ENCODE measurements at regions not wholly inside any gene's neighbourhood (a gene's known extent, or its start where the extent isn't known, plus 50 kb on each side); places are given as distances from the start of the nearest gene placed in this dataset.

DNA sequence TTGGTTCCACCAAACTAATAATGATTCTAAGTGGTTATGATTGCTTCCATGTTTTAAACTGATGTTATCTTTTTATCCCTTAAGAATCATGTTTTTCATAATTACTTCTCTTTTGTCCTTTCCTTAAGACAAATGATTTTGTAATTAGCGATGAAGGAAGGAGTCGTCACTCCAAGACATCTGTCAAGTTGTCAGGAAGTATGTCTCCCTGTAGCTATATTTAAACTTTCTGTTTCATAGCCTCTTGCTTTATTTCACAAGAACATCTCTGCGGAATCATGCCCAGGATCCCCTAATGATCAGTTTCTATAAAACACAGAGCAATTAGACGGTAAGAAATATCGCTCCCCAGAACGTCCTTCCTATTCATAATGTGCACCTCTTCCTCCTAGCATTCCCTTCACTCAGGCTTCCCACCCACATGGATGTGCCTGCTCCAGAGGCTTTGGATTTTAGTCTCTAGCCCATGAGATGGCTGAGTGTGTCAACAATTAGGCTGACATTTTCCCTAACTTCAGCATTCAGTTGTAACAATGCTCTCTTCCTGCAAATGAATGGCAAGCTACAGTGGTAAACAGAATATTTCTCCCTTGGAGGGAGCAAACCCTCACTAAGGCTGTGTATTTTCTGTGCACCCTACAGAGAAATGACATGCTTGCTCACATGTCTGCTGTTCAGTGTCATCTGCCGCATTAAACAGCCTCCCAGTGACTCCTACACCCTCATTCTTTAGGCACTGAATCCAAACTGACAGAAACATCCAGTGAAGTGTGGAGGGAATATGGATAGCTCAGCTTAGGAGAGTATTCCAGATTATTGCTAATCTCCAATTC, 879.6 kb upstream of the CELF4 start:
- Histone ChIP-seq H3K27me3 (ENCODE audit: control insufficient read depth in 2 of 2, insufficient read depth in 2 of 2, low read length in 2 of 2) (no peaks in the 10 kb centered on the region), H3K9ac (ENCODE audit: low read depth in 1 of 2, low read length in 2 of 2) (no peak overlapping the region), H3K4me1 (ENCODE audit: control insufficient read depth in 2 of 2, insufficient read depth in 2 of 2, low read length in 2 of 2) (no peaks in the 10 kb centered on the region), H3K36me3 (ENCODE audit: control insufficient read depth in 2 of 2, insufficient read depth in 2 of 2, low read length in 2 of 2) (no peaks in the 10 kb centered on the region), H3K27ac (ENCODE audit: low read depth in 2 of 2, low read length in 2 of 2) (no peak overlapping the region), H3K4me3 (ENCODE audit: low read length in 2 of 2) (no peak overlapping the region), H3K9me3 (ENCODE audit: control insufficient read depth in 2 of 2, low read length in 2 of 2) (peaks cover 0 to 6% of the 10 kb centered on the region in 2 donors)

DNA sequence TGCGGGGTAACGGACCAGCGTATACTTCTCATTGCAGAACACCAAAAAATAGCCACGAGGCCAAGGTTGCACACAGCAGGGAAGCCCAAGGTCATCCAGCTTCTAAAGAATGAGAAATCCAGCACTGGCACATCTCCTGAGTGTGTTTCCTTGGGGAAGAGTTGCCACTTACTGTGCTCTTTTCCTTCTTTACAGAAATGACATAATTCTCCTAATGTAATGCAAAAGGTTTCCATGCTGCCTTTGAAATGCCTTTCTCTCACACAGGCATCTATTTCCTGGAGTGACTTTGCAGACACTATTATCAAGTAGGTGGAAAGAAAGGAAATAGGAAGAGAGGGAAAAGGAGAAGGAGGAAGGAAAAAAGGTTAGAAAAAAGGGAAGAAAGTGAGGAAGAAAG, 862.1 kb upstream of the CELF4 start:
- H3K36me3 ChIP-seq (ENCODE audit: control insufficient read depth in 2 of 2, insufficient read depth in 2 of 2, low read length in 2 of 2), result no peaks in the 10 kb centered on the region
- no peaks in the 10 kb centered on the region for H3K4me1 ChIP-seq (ENCODE audit: control insufficient read depth in 2 of 2, insufficient read depth in 2 of 2, low read length in 2 of 2)
- H3K9me3 ChIP-seq (ENCODE audit: control insufficient read depth in 2 of 2, low read length in 2 of 2), result no peaks in the 10 kb centered on the region
- H3K4me3 ChIP-seq (ENCODE audit: low read length in 2 of 2), result no peak overlapping the region
- no peaks in the 10 kb centered on the region for H3K27me3 ChIP-seq (ENCODE audit: control insufficient read depth in 2 of 2, insufficient read depth in 2 of 2, low read length in 2 of 2)
- no peak overlapping the region for H3K9ac ChIP-seq (ENCODE audit: low read depth in 1 of 2, low read length in 2 of 2)
- no peak overlapping the region for H3K27ac ChIP-seq (ENCODE audit: low read depth in 2 of 2, low read length in 2 of 2)

DNA sequence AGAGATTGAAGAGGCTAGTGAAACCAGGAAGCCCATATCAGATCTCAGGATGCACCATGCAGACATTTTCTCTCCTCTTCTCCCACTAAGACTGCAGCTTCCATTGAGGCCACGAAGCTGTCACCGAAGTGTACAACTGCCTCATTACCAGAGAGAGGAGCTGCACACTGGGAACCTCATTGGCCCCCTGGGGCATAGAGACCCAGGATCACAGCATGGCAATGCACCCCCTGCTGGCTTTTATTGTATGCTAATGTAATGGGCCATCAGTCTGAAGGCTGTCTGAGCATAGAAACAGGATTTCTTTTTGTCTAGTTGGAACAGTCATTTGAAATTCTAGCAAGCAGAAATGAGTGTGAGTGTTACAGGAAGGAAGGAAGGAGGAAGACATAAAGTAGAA, 861.6 kb upstream of the CELF4 start:
- Histone ChIP-seq H3K27me3 (ENCODE audit: control insufficient read depth in 2 of 2, insufficient read depth in 2 of 2, low read length in 2 of 2) (no peaks in the 10 kb centered on the region), H3K4me3 (ENCODE audit: low read length in 2 of 2) (no peak overlapping the region), H3K27ac (ENCODE audit: low read depth in 2 of 2, low read length in 2 of 2) (no peak overlapping the region), H3K36me3 (ENCODE audit: control insufficient read depth in 2 of 2, insufficient read depth in 2 of 2, low read length in 2 of 2) (no peaks in the 10 kb centered on the region), H3K9me3 (ENCODE audit: control insufficient read depth in 2 of 2, low read length in 2 of 2) (no peaks in the 10 kb centered on the region), H3K9ac (ENCODE audit: low read depth in 1 of 2, low read length in 2 of 2) (no peak overlapping the region), H3K4me1 (ENCODE audit: control insufficient read depth in 2 of 2, insufficient read depth in 2 of 2, low read length in 2 of 2) (no peaks in the 10 kb centered on the region)

DNA sequence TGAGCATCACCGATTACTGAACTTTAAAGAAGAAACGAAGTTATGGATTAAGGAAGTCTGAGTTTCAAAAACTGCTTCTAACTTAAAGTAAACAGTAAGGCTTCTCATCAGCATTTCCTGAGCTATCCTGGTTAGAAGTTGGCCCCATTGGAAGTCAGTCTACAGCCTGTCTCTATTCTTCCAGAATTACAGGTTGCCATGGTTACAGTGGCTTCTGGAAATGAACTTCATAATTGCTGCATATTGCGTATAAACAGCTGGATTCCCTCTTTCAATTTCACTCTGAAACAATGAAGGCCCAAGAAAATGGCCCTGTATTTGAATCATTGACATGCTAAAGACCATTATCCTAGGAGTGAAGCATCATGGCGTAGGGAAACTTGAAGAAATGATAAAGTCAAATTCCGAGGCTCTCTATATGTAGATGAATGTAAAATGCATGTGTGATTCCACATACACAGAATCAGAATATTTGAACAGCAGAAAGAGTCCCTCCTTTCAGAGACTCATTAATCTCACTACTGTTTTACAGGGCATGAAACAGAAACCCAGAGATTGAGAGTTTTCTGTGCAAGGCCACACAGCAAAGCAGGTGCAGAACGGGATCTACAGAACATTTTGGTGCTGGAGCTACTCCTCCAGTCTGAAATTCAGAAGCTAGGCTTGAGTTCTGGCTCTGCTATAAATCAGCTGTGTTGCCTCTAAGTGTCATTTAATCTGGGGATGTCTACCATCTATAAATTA, 856.4 kb upstream of the CELF4 start:
- Histone ChIP-seq H3K9ac (ENCODE audit: low read depth in 1 of 2, low read length in 2 of 2) (no peak overlapping the region), H3K9me3 (ENCODE audit: control insufficient read depth in 2 of 2, low read length in 2 of 2) (no peaks in the 10 kb centered on the region), H3K36me3 (ENCODE audit: control insufficient read depth in 2 of 2, insufficient read depth in 2 of 2, low read length in 2 of 2) (no peaks in the 10 kb centered on the region), H3K27me3 (ENCODE audit: control insufficient read depth in 2 of 2, insufficient read depth in 2 of 2, low read length in 2 of 2) (no peaks in the 10 kb centered on the region), H3K4me1 (ENCODE audit: control insufficient read depth in 2 of 2, insufficient read depth in 2 of 2, low read length in 2 of 2) (no peaks in the 10 kb centered on the region), H3K4me3 (ENCODE audit: low read length in 2 of 2) (no peak overlapping the region), H3K27ac (ENCODE audit: low read depth in 2 of 2, low read length in 2 of 2) (no peak overlapping the region)

DNA sequence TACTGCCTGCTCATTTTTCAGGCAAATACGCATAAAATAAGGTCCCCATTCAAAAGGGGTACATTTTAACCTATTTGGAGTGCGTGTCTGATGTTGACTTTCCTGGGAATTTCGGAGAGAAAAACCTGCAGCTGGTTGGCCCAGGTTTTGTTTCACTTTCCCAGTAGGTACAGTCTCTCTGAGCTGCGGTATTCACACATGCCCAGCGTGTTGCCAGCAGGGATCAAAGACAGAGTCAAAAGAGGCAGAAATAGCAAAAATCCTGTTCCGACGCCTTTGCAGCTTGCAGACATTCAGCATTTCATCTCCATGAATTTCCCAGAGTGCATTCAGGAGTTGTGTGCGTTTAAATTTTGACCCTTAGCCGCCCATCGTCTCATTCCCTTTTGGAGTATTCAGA, 855.4 kb upstream of the CELF4 start:
- Histone ChIP-seq H3K4me3 (ENCODE audit: low read length in 2 of 2) (no peak overlapping the region), H3K36me3 (ENCODE audit: control insufficient read depth in 2 of 2, insufficient read depth in 2 of 2, low read length in 2 of 2) (no peaks in the 10 kb centered on the region), H3K9me3 (ENCODE audit: control insufficient read depth in 2 of 2, low read length in 2 of 2) (no peaks in the 10 kb centered on the region), H3K27me3 (ENCODE audit: control insufficient read depth in 2 of 2, insufficient read depth in 2 of 2, low read length in 2 of 2) (no peaks in the 10 kb centered on the region), H3K9ac (ENCODE audit: low read depth in 1 of 2, low read length in 2 of 2) (no peak overlapping the region), H3K4me1 (ENCODE audit: control insufficient read depth in 2 of 2, insufficient read depth in 2 of 2, low read length in 2 of 2) (no peaks in the 10 kb centered on the region), H3K27ac (ENCODE audit: low read depth in 2 of 2, low read length in 2 of 2) (no peak overlapping the region)

DNA sequence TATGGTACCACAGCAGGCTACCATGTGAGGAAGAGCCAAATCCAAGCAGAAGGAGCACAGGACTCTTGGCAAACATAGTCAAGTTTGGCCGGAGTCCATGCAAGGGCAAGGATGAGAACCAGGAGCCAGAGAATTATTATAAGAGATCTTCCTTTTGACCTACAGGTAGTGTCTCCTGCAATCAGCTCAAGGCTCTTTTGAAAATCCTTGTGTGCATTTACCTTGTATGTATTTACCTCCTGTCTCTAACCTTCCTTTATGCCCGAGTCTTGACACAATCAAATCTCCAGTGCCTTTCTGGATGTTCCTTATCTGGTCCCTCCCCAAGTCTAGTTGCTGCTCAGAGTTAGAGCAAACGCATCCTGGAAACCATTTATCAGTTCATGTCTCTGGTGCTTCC, 855.0 kb upstream of the CELF4 start:
- H3K4me1 ChIP-seq (ENCODE audit: control insufficient read depth in 2 of 2, insufficient read depth in 2 of 2, low read length in 2 of 2), result no peaks in the 10 kb centered on the region
- H3K27me3 ChIP-seq (ENCODE audit: control insufficient read depth in 2 of 2, insufficient read depth in 2 of 2, low read length in 2 of 2), result no peaks in the 10 kb centered on the region
- H3K9ac ChIP-seq (ENCODE audit: low read depth in 1 of 2, low read length in 2 of 2), result no peak overlapping the region
- H3K27ac ChIP-seq (ENCODE audit: low read depth in 2 of 2, low read length in 2 of 2), result no peak overlapping the region
- H3K36me3 ChIP-seq (ENCODE audit: control insufficient read depth in 2 of 2, insufficient read depth in 2 of 2, low read length in 2 of 2), result no peaks in the 10 kb centered on the region
- H3K4me3 ChIP-seq (ENCODE audit: low read length in 2 of 2), result no peak overlapping the region
- H3K9me3 ChIP-seq (ENCODE audit: control insufficient read depth in 2 of 2, low read length in 2 of 2), result no peaks in the 10 kb centered on the region

DNA sequence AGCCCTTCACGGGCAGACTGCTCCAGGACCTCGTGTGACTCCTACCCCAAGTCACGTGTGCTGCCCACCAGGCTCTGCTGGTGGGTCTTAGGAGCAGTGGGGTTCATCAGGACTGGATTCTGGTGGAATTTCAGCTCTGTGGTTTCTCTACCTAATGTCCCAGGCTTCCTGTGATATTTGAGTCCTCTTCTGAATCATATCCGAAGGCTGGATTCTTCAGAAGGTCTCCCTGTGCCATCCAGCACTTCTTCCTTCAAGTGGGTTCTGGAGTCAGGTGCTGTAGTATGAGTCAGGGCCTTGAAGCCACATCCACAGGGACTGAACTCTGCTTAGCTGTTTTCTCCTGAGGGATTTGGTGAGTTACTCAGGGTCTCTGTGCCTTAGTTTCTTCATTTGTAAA, 850.2 kb upstream of the CELF4 start:
- Histone ChIP-seq H3K27me3 (ENCODE audit: control insufficient read depth in 2 of 2, insufficient read depth in 2 of 2, low read length in 2 of 2) (no peaks in the 10 kb centered on the region), H3K9me3 (ENCODE audit: control insufficient read depth in 2 of 2, low read length in 2 of 2) (no peaks in the 10 kb centered on the region), H3K9ac (ENCODE audit: low read depth in 1 of 2, low read length in 2 of 2) (no peak overlapping the region), H3K27ac (ENCODE audit: low read depth in 2 of 2, low read length in 2 of 2) (no peak overlapping the region), H3K4me1 (ENCODE audit: control insufficient read depth in 2 of 2, insufficient read depth in 2 of 2, low read length in 2 of 2) (no peaks in the 10 kb centered on the region), H3K36me3 (ENCODE audit: control insufficient read depth in 2 of 2, insufficient read depth in 2 of 2, low read length in 2 of 2) (no peaks in the 10 kb centered on the region), H3K4me3 (ENCODE audit: low read length in 2 of 2) (no peak overlapping the region)

DNA sequence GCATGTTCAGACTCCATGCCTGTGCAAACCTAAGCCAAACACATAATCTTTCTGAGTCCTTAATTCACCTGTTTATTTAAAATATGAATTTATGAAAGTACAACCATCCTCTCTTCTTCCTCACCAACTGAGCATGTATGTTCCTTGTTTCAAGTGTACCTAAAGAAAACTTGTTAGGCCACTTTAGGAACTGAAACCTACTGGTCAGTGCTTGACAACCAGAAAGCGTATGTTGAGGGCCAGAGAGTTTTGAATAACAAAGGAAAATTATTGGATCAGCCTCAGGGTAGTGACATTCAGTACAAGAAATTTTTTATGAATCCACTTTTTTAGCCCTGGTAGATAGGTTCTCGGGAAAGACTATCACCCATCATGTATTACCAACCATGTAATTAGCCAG, 847.6 kb upstream of the CELF4 start:
- H3K9ac ChIP-seq (ENCODE audit: low read depth in 1 of 2, low read length in 2 of 2), result no peak overlapping the region
- no peak overlapping the region for H3K4me3 ChIP-seq (ENCODE audit: low read length in 2 of 2)
- H3K27me3 ChIP-seq (ENCODE audit: control insufficient read depth in 2 of 2, insufficient read depth in 2 of 2, low read length in 2 of 2), result no peaks in the 10 kb centered on the region
- no peaks in the 10 kb centered on the region for H3K4me1 ChIP-seq (ENCODE audit: control insufficient read depth in 2 of 2, insufficient read depth in 2 of 2, low read length in 2 of 2)
- no peaks in the 10 kb centered on the region for H3K36me3 ChIP-seq (ENCODE audit: control insufficient read depth in 2 of 2, insufficient read depth in 2 of 2, low read length in 2 of 2)
- H3K9me3 ChIP-seq (ENCODE audit: control insufficient read depth in 2 of 2, low read length in 2 of 2), result no peaks in the 10 kb centered on the region
- no peak overlapping the region for H3K27ac ChIP-seq (ENCODE audit: low read depth in 2 of 2, low read length in 2 of 2)

DNA sequence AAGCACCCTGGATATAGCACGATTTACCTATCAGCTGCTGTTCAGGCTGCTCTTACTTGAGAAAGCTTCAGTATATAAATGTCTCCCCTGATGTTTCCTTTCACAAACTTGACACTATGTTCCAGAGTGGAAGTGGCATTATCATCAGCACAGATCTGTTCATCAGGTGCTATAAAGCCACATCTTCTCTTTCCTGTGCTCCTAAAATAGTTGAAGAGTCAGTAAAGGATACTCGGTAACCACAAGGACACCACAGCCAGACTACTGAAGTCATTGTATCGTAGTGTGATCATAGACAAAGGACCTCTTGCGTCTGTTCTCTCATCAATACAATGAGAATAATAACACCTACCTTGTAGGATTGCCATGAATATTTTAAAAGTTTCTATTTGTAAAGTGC, 841.0 kb upstream of the CELF4 start:
- Histone ChIP-seq H3K36me3 (ENCODE audit: control insufficient read depth in 2 of 2, insufficient read depth in 2 of 2, low read length in 2 of 2) (no peaks in the 10 kb centered on the region), H3K27ac (ENCODE audit: low read depth in 2 of 2, low read length in 2 of 2) (no peak overlapping the region), H3K9me3 (ENCODE audit: control insufficient read depth in 2 of 2, low read length in 2 of 2) (no peaks in the 10 kb centered on the region), H3K27me3 (ENCODE audit: control insufficient read depth in 2 of 2, insufficient read depth in 2 of 2, low read length in 2 of 2) (no peaks in the 10 kb centered on the region), H3K4me3 (ENCODE audit: low read length in 2 of 2) (no peak overlapping the region), H3K9ac (ENCODE audit: low read depth in 1 of 2, low read length in 2 of 2) (no peak overlapping the region), H3K4me1 (ENCODE audit: control insufficient read depth in 2 of 2, insufficient read depth in 2 of 2, low read length in 2 of 2) (no peaks in the 10 kb centered on the region)

DNA sequence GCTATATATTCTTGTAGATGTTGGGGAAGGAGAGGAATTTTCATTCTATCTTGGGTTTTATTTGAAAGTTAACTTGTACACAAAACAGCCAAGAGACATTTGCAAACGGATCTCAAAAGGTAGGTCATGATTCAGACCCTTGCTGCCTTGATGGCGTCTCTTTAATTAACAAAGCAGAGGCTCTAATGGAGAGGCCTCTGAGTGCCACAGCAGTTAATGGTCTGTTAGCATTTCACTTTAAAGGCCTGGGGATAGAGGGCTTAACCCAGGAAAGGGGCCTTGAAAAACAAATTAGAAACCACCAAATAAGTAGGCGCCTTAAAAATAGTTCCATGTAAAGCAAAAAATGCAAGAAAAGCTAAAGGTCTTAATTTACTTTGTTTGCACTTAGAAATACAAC, 836.9 kb upstream of the CELF4 start:
- no peak overlapping the region for H3K4me3 ChIP-seq (ENCODE audit: low read length in 2 of 2)
- H3K27ac ChIP-seq (ENCODE audit: low read depth in 2 of 2, low read length in 2 of 2), result no peak overlapping the region
- no peaks in the 10 kb centered on the region for H3K36me3 ChIP-seq (ENCODE audit: control insufficient read depth in 2 of 2, insufficient read depth in 2 of 2, low read length in 2 of 2)
- H3K27me3 ChIP-seq (ENCODE audit: control insufficient read depth in 2 of 2, insufficient read depth in 2 of 2, low read length in 2 of 2), result no peaks in the 10 kb centered on the region
- H3K4me1 ChIP-seq (ENCODE audit: control insufficient read depth in 2 of 2, insufficient read depth in 2 of 2, low read length in 2 of 2), result no peaks in the 10 kb centered on the region
- H3K9ac ChIP-seq (ENCODE audit: low read depth in 1 of 2, low read length in 2 of 2), result no peak overlapping the region
- H3K9me3 ChIP-seq (ENCODE audit: control insufficient read depth in 2 of 2, low read length in 2 of 2), result no peaks in the 10 kb centered on the region
